ENCODE measurements at regions not wholly inside any gene's neighbourhood (a gene's known extent, or its start where the extent isn't known, plus 50 kb on each side); places are given as distances from the start of the nearest gene placed in this dataset.
"Not testable (repeated sequence)": the region's sequence is repeated elsewhere in the genome, so short reads cannot be mapped to it uniquely, and the experiment has no call there.

DNA sequence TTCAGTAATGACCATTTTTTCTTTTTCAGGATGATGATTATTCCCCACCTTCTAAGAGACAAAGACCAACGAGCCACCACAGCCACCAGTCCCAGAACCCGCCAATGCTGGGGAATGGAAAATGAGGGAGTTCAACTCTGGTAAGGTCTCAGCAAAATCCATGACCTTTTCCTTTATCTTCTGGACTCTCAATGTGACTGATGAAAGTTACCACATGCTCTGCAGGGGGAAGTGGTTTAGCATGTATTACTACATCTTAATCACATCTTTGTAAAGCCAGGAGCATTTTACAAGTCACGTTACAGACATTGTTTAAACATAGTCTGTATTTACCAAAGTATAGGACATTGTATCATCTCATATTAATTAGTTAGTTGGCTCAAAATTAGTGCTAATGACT lies 89.3 kb upstream of the METTL14 start:
- H3K36me3 ChIP-seq (replicated peaks; ENCODE audit: insufficient read depth, low read length); H4K20me1 ChIP-seq (ENCODE audit: insufficient read depth, low read length); H3K9me3 ChIP-seq (replicated peaks; ENCODE audit: insufficient read depth, low read length); H3K27me3 ChIP-seq (replicated peaks; ENCODE audit: insufficient read depth, low read length); H3K9ac ChIP-seq (ENCODE audit: low read length); H2AFZ ChIP-seq (ENCODE audit: low read length); H3F3A ChIP-seq (ENCODE audit: insufficient read depth, low read length); DNase-seq; H3K9me2 ChIP-seq (replicated peaks; ENCODE audit: insufficient read depth, low read length); H3K79me2 ChIP-seq (ENCODE audit: low read length); H3K4me3 ChIP-seq (ENCODE audit: low read length); H3K4me2 ChIP-seq (ENCODE audit: low read depth, low read length); H3K4me1 ChIP-seq (ENCODE audit: low read length); H3K27ac ChIP-seq (ENCODE audit: low read length): not testable (repeated sequence)

DNA sequence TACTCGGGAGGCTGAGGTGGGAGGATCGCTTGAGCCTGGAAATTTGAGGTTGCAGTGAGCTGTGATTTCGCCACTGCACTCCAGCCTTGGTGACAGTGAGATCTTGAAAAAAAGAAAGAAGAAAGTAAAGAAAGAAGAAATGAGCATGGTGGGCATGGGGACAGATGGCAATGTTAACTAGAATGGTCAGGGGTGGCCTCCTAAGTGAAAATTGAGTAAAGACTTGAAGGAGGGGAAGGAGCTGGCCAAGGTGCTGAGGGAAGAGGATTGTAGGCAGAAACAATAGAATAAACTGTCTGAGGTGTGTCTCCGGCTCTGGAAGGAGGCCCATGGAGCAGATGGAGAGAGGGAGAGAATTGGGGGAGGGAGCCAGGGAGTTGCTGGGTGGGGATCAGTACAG lies 60.1 kb upstream of the METTL14 start:
- H2AFZ ChIP-seq (ENCODE audit: low read length); H3K4me1 ChIP-seq (ENCODE audit: low read length); H3K27ac ChIP-seq (ENCODE audit: low read length); DNase-seq; H3K9me3 ChIP-seq (replicated peaks; ENCODE audit: insufficient read depth, low read length); H3K9ac ChIP-seq (ENCODE audit: low read length); H3K4me2 ChIP-seq (ENCODE audit: low read depth, low read length); H3K36me3 ChIP-seq (replicated peaks; ENCODE audit: insufficient read depth, low read length); H3K4me3 ChIP-seq (ENCODE audit: low read length); H4K20me1 ChIP-seq (ENCODE audit: insufficient read depth, low read length); H3F3A ChIP-seq (ENCODE audit: insufficient read depth, low read length); H3K79me2 ChIP-seq (ENCODE audit: low read length); H3K27me3 ChIP-seq (replicated peaks; ENCODE audit: insufficient read depth, low read length); H3K9me2 ChIP-seq (replicated peaks; ENCODE audit: insufficient read depth, low read length): not testable (repeated sequence)

DNA sequence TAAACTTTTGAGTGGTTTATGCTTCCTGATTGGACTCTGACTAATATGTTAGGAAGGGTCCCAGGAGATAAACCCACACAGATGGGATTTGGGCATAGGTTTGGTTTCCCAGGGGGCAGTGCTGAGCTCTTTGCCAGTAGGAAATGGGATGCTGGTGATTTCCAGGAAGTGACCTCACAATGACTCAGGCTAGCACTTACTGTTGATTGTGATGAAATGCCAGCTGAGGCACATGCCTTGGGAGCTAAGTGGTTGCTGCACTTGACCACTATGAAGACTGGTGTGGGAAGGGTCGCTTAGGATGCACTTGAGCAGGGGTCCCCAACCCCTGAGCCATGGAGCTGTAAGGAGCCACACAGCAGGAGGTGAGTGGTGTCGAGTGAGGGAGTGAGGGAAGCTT lies 55.5 kb upstream of the METTL14 start:
- H3K36me3 ChIP-seq (replicated peaks; ENCODE audit: insufficient read depth, low read length); H3K4me2 ChIP-seq (ENCODE audit: low read depth, low read length); H3K4me1 ChIP-seq (ENCODE audit: low read length); H3K27me3 ChIP-seq (replicated peaks; ENCODE audit: insufficient read depth, low read length); H3K27ac ChIP-seq (ENCODE audit: low read length); H4K20me1 ChIP-seq (ENCODE audit: insufficient read depth, low read length); H3K9me3 ChIP-seq (replicated peaks; ENCODE audit: insufficient read depth, low read length); H3K79me2 ChIP-seq (ENCODE audit: low read length); H2AFZ ChIP-seq (ENCODE audit: low read length); H3K9ac ChIP-seq (ENCODE audit: low read length); DNase-seq; H3K9me2 ChIP-seq (replicated peaks; ENCODE audit: insufficient read depth, low read length); H3K4me3 ChIP-seq (ENCODE audit: low read length); H3F3A ChIP-seq (ENCODE audit: insufficient read depth, low read length): not testable (repeated sequence)

DNA sequence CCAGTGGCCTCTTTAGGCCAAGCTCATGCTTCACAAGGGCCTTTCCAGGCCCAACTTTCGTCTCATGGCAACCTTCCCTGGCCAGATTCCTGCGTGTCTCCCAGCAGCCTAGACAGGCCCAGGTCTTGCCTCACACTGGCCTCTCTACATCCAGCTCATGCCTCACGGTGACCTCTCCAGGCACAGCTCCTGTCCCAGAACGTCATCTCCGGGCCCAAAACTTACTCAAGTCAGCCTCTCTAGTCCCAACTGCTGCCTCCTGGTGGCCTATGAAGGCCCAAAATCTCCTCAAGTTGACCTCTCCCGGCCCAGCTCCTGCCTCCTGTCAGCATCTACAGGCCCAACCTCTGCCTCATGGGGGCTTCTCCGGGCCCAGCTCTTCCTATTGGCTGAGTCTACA lies 54.3 kb upstream of the METTL14 start:
- H2AFZ ChIP-seq (ENCODE audit: low read length); H4K20me1 ChIP-seq (ENCODE audit: insufficient read depth, low read length); H3K36me3 ChIP-seq (replicated peaks; ENCODE audit: insufficient read depth, low read length); H3K4me2 ChIP-seq (ENCODE audit: low read depth, low read length); H3K9ac ChIP-seq (ENCODE audit: low read length); DNase-seq; H3K27ac ChIP-seq (ENCODE audit: low read length); H3K4me3 ChIP-seq (ENCODE audit: low read length); H3K4me1 ChIP-seq (ENCODE audit: low read length); H3K79me2 ChIP-seq (ENCODE audit: low read length); H3F3A ChIP-seq (ENCODE audit: insufficient read depth, low read length); H3K9me3 ChIP-seq (replicated peaks; ENCODE audit: insufficient read depth, low read length); H3K9me2 ChIP-seq (replicated peaks; ENCODE audit: insufficient read depth, low read length); H3K27me3 ChIP-seq (replicated peaks; ENCODE audit: insufficient read depth, low read length): not testable (repeated sequence)

DNA sequence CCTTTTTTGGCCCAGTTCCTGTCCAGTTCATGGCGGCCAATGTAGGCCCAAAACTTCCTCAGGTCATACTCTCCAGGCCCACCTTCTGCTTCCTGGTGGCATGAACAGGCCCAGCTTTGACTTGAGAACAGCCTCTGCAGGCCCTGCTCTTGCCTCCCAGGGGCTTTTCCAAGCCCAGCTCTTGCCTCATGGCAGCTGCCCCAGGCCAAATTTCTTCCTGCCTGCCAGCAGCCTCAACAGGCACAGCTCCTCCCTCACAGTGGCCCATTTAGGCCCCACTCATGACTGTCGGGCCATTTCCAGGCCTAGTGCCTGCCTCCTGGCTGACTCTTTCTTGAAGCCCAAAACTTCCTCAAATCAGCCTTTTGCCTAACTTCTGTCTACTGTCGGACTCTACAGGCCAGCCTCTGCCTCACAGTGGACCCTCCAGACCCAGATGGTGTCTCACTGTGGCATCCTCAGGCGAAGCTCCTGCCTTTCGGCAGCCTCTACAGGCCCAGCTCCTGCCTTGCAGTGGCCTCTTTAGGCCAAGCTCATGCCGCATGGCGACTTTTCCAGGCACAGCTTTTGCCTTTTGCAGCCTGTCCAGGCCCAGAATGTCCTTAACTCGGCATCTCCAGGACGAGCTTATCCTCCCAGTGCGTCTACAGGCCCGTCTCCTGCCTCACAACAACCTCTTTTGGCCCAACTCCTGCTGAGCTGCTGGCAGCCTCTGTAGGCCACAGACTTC lies 53.7 kb upstream of the METTL14 start:
- H3K27me3 ChIP-seq (replicated peaks; ENCODE audit: insufficient read depth, low read length); H3K36me3 ChIP-seq (replicated peaks; ENCODE audit: insufficient read depth, low read length); H3K4me2 ChIP-seq (ENCODE audit: low read depth, low read length); H3K4me3 ChIP-seq (ENCODE audit: low read length); H3K9ac ChIP-seq (ENCODE audit: low read length); H3K9me2 ChIP-seq (replicated peaks; ENCODE audit: insufficient read depth, low read length); H4K20me1 ChIP-seq (ENCODE audit: insufficient read depth, low read length); DNase-seq; H2AFZ ChIP-seq (ENCODE audit: low read length); H3K9me3 ChIP-seq (replicated peaks; ENCODE audit: insufficient read depth, low read length); H3K4me1 ChIP-seq (ENCODE audit: low read length); H3K79me2 ChIP-seq (ENCODE audit: low read length); H3F3A ChIP-seq (ENCODE audit: insufficient read depth, low read length); H3K27ac ChIP-seq (ENCODE audit: low read length): not testable (repeated sequence)

DNA sequence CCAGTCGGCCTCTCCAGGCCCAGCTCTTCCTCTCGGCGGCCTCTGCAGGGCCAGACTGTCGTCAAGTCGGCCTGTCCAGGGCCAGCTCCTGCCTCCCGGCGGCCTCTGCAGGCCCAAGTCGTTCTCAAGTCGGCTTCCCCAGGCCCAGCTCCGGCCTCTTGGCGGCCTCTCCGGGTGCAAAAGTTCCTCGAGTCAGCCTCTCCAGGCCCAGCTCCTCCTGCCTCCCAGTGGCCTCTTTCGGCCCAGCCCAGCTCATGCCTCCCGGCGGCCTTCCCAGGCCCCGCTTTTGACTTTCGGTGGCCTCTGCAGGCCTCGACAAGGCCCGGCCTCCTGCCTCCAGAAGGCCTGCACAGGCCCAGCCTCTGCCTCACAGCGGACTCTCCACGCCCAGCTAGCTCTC lies 51.7 kb upstream of the METTL14 start:
- not testable (repeated sequence) for H2AFZ ChIP-seq (ENCODE audit: low read length); H3K27me3 ChIP-seq (replicated peaks; ENCODE audit: insufficient read depth, low read length); H3K9ac ChIP-seq (ENCODE audit: low read length); H3K9me3 ChIP-seq (replicated peaks; ENCODE audit: insufficient read depth, low read length); DNase-seq; H4K20me1 ChIP-seq (ENCODE audit: insufficient read depth, low read length); H3K27ac ChIP-seq (ENCODE audit: low read length); H3K4me2 ChIP-seq (ENCODE audit: low read depth, low read length); H3K9me2 ChIP-seq (replicated peaks; ENCODE audit: insufficient read depth, low read length); H3K36me3 ChIP-seq (replicated peaks; ENCODE audit: insufficient read depth, low read length); H3K79me2 ChIP-seq (ENCODE audit: low read length); H3K4me3 ChIP-seq (ENCODE audit: low read length); H3K4me1 ChIP-seq (ENCODE audit: low read length); H3F3A ChIP-seq (ENCODE audit: insufficient read depth, low read length)

DNA sequence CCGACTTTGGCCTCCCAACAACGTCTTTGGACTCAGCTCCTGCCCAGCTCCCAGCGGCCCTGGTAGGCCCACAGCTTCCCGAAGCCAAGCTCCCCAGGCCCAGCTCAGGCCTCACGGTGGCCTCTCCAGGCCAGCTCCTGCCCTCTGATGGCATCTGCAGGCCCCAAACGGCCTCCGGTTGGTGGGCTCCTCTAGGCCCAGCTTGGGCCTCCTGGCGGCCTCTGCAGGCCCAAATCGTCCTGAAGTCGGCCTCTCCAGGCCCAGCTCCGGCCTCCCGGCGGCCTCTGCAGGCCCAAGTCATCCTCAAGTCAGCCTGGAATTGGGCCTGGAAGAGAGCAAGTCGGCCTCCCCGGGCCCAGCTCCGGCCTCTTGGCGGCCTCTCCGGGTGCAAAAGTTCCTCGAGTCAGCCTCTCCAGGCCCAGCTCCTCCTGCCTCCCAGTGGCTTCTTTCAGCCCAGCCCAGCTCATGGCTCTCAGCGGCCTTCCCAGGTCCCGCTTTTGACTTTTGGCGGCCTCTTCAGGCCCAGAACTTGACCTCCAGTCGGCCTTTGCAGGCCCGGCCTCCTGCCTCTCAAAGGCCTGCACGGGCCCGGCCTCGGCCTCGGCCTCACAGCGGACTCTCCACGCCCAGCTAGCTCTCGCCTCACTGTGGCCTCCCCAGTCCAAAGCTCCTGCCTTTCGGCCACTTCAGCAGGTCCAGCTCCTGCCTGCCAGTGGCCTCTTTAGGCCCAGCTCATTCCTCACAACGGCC lies 50.9 kb upstream of the METTL14 start:
- not testable (repeated sequence) for DNase-seq

More for the DNA sequence above, 50.9 kb upstream of the METTL14 start:
- not testable (repeated sequence) for H3K27me3 ChIP-seq (replicated peaks; ENCODE audit: insufficient read depth, low read length); H2AFZ ChIP-seq (ENCODE audit: low read length); H3K4me3 ChIP-seq (ENCODE audit: low read length); H3K79me2 ChIP-seq (ENCODE audit: low read length); H4K20me1 ChIP-seq (ENCODE audit: insufficient read depth, low read length); H3K9me3 ChIP-seq (replicated peaks; ENCODE audit: insufficient read depth, low read length); H3F3A ChIP-seq (ENCODE audit: insufficient read depth, low read length); H3K9me2 ChIP-seq (replicated peaks; ENCODE audit: insufficient read depth, low read length); H3K4me2 ChIP-seq (ENCODE audit: low read depth, low read length); H3K36me3 ChIP-seq (replicated peaks; ENCODE audit: insufficient read depth, low read length); H3K9ac ChIP-seq (ENCODE audit: low read length); H3K27ac ChIP-seq (ENCODE audit: low read length); H3K4me1 ChIP-seq (ENCODE audit: low read length)
